Astrocyte (in vitro differentiated cells and primary cell): ENCODE measurements at regions not wholly inside any gene's neighbourhood (a gene's known extent, or its start where the extent isn't known, plus 50 kb on each side); places are given as distances from the start of the nearest gene placed in this dataset.
"Not testable (repeated sequence)": the region's sequence is repeated elsewhere in the genome, so short reads cannot be mapped to it uniquely, and the experiment has no call there.

Experiments
- DNase-seq: peaks from one replicate; pipeline ENCODE4 v3.0.0-alpha.2; 2010; ENCODE audit warnings: low read depth
- FAIRE-seq: peaks from 2 replicates; lab custom pipeline; 2011; peaks lifted over from hg19 to GRCh38; lab: Jason Lieb, UNC
- H2AFZ ChIP-seq: 2 replicates; pipeline ENCODE4 v1.6.0; 2012; ENCODE audit warnings: low read depth, low read length, inconsistent platforms
- H3K27ac ChIP-seq: 2 replicates; pipeline ENCODE4 v1.5.1; 2011; ENCODE audit warnings: low read depth, low read length, inconsistent platforms
- H3K27me3 ChIP-seq: 2 replicates; pipeline ENCODE4 v1.6.0; 2011; ENCODE audit warnings: low read length, inconsistent platforms; ENCODE audit not compliant: insufficient read depth
- H3K36me3 ChIP-seq: 2 replicates; pipeline ENCODE4 v1.5.1; 2011; ENCODE audit warnings: low read length, inconsistent platforms; ENCODE audit not compliant: insufficient read depth
- H3K4me1 ChIP-seq: 2 replicates; pipeline ENCODE4 v1.5.1; 2011; ENCODE audit warnings: low read length, inconsistent platforms; ENCODE audit not compliant: insufficient read depth
- H3K4me2 ChIP-seq: 2 replicates; pipeline ENCODE4 v1.6.0; 2012; ENCODE audit warnings: low read length, inconsistent platforms
- H3K4me3 ChIP-seq: 2 replicates; pipeline ENCODE4 v1.5.1; 2011; ENCODE audit warnings: low read depth, mild to moderate bottlenecking, low read length, inconsistent platforms; ENCODE audit not compliant: insufficient read depth
- H3K79me2 ChIP-seq: 2 replicates; pipeline ENCODE4 v1.6.0; 2012; ENCODE audit warnings: mild to moderate bottlenecking, low read length, inconsistent platforms; ENCODE audit not compliant: insufficient read depth
- H3K9ac ChIP-seq: 2 replicates; pipeline ENCODE4 v1.6.0; 2012; ENCODE audit warnings: mild to moderate bottlenecking, low read length, inconsistent platforms
- H3K9me3 ChIP-seq: 2 replicates; pipeline ENCODE4 v1.5.1; 2012; ENCODE audit warnings: low read depth, mild to moderate bottlenecking, low read length, inconsistent platforms; ENCODE audit not compliant: insufficient read depth
- H4K20me1 ChIP-seq: 2 replicates; pipeline ENCODE4 v1.6.0; 2012; ENCODE audit warnings: low read length, inconsistent platforms; ENCODE audit not compliant: insufficient read depth
- H3K27ac Mint-ChIP-seq: one replicate; pipeline ENCODE4 v1.8.0; 2021; ENCODE audit warnings: mild to moderate bottlenecking, mixed read lengths; ENCODE audit not compliant: unreplicated experiment
- H3K27me3 Mint-ChIP-seq: one replicate; pipeline ENCODE4 v1.8.0; 2021; ENCODE audit warnings: low read depth, mixed read lengths; ENCODE audit not compliant: unreplicated experiment
- H3K36me3 Mint-ChIP-seq: one replicate; pipeline ENCODE4 v1.8.0; 2021; ENCODE audit warnings: low read depth, mixed read lengths; ENCODE audit not compliant: unreplicated experiment
- H3K4me1 Mint-ChIP-seq: one replicate; pipeline ENCODE4 v1.8.0; 2021; ENCODE audit warnings: low read depth, mixed read lengths; ENCODE audit not compliant: unreplicated experiment
- H3K4me3 Mint-ChIP-seq: one replicate; pipeline ENCODE4 v1.8.0; 2021; ENCODE audit warnings: mild to moderate bottlenecking, moderate library complexity, mixed read lengths; ENCODE audit not compliant: unreplicated experiment
- H3K9me3 Mint-ChIP-seq: one replicate; pipeline ENCODE4 v1.8.0; 2021; ENCODE audit warnings: mild to moderate bottlenecking, mixed read lengths; ENCODE audit not compliant: unreplicated experiment
- CTCF ChIP-seq: IDR thresholded peaks from 2 replicates; pipeline ENCODE4 v1.5.1; 2011; ENCODE audit warnings: low read depth, mild to moderate bottlenecking, inconsistent platforms, low read length, moderate library complexity; ENCODE audit not compliant: insufficient read depth
- EZH2 ChIP-seq: IDR thresholded peaks from 2 replicates; pipeline ENCODE4 v1.6.1; 2012; ENCODE audit warnings: mild to moderate bottlenecking, low read length, inconsistent platforms; ENCODE audit not compliant: insufficient read depth

- H3K36me3 Mint-ChIP-seq: no peaks in the 10 kb centered on the region
- Histone ChIP-seq H3K79me2 (no peaks in the 10 kb centered on the region), H3K4me3 (no peak overlapping the region), H3K4me2 (no peak overlapping the region), H3K27ac (no peak overlapping the region), H3K36me3 (no peaks in the 10 kb centered on the region), H4K20me1 (no peaks in the 10 kb centered on the region), H3K9me3 (no peaks in the 10 kb centered on the region), H2AFZ (no peak overlapping the region), H3K4me1 (no peaks in the 10 kb centered on the region), H3K9ac (no peak overlapping the region), H3K27me3 (no peaks in the 10 kb centered on the region)
- no peak for TF ChIP-seq CTCF
- no peak for TF ChIP-seq EZH2
- H3K4me3 Mint-ChIP-seq: no peak overlapping the region
- FAIRE-seq (no peak), DNase-seq (no peak)
- peaks cover 2% of the 10 kb centered on the region for H3K9me3 Mint-ChIP-seq
- H3K4me1 Mint-ChIP-seq: no peaks in the 10 kb centered on the region
- no peaks in the 10 kb centered on the region for H3K27me3 Mint-ChIP-seq
- no peak overlapping the region for H3K27ac Mint-ChIP-seq
These were observed 736.7 kb upstream of the PITX2 start for GRCh38 chr4:111359602-111360001.

- no peak overlapping the region for H3K27ac Mint-ChIP-seq
- H3K4me2 ChIP-seq: no peak overlapping the region
- peaks cover 2% of the 10 kb centered on the region for H3K9me3 Mint-ChIP-seq
- DNase-seq (no peak), FAIRE-seq (no peak)
- H3K27me3 Mint-ChIP-seq: no peaks in the 10 kb centered on the region
- H3K4me1 Mint-ChIP-seq: no peaks in the 10 kb centered on the region
- no peak overlapping the region for H3K4me3 ChIP-seq
- no peaks in the 10 kb centered on the region for H3K36me3 ChIP-seq
- H4K20me1 ChIP-seq: no peaks in the 10 kb centered on the region
- H3K36me3 Mint-ChIP-seq: no peaks in the 10 kb centered on the region
- H2AFZ ChIP-seq: no peak overlapping the region
- no peak for TF ChIP-seq CTCF
- TF ChIP-seq EZH2: no peak
- H3K4me3 Mint-ChIP-seq: no peak overlapping the region
- H3K79me2 ChIP-seq: no peaks in the 10 kb centered on the region
- no peaks in the 10 kb centered on the region for H3K27me3 ChIP-seq
- no peaks in the 10 kb centered on the region for H3K9me3 ChIP-seq
- no peak overlapping the region for H3K9ac ChIP-seq
- no peaks in the 10 kb centered on the region for H3K4me1 ChIP-seq
- no peak overlapping the region for H3K27ac ChIP-seq
These were observed 738.0 kb upstream of the PITX2 start for GRCh38 chr4:111360906-111361305.

- no peak overlapping the region for H3K27ac Mint-ChIP-seq
- FAIRE-seq: no peak
- no peak overlapping the region for H3K4me3 ChIP-seq
- peak; percentile 19 for DNase-seq
- no peak overlapping the region for H3K9ac ChIP-seq
- H3K27me3 Mint-ChIP-seq: no peaks in the 10 kb centered on the region
- H2AFZ ChIP-seq: no peak overlapping the region
- H3K27me3 ChIP-seq: no peaks in the 10 kb centered on the region
- H3K4me1 Mint-ChIP-seq: no peaks in the 10 kb centered on the region
- H4K20me1 ChIP-seq: no peaks in the 10 kb centered on the region
- no peak overlapping the region for H3K27ac ChIP-seq
- no peak overlapping the region for H3K4me2 ChIP-seq
- no peaks in the 10 kb centered on the region for H3K36me3 ChIP-seq
- H3K4me3 Mint-ChIP-seq: no peak overlapping the region
- no peaks in the 10 kb centered on the region for H3K4me1 ChIP-seq
- peaks cover 2% of the 10 kb centered on the region for H3K9me3 Mint-ChIP-seq
- H3K36me3 Mint-ChIP-seq: no peaks in the 10 kb centered on the region
- H3K79me2 ChIP-seq: no peaks in the 10 kb centered on the region
- H3K9me3 ChIP-seq: no peaks in the 10 kb centered on the region
- no peak for TF ChIP-seq EZH2
- TF ChIP-seq CTCF: no peak
These were observed 740.1 kb upstream of the PITX2 start for GRCh38 chr4:111362941-111363361.

- not testable (repeated sequence) for H3K79me2 ChIP-seq, H4K20me1 ChIP-seq, H3K27ac Mint-ChIP-seq, H3K4me2 ChIP-seq, H2AFZ ChIP-seq, H3K36me3 ChIP-seq, H3K4me1 Mint-ChIP-seq, H3K27ac ChIP-seq, H3K9ac ChIP-seq, H3K4me3 ChIP-seq, H3K4me3 Mint-ChIP-seq, H3K9me3 ChIP-seq, H3K27me3 Mint-ChIP-seq, H3K36me3 Mint-ChIP-seq, H3K4me1 ChIP-seq, DNase-seq, FAIRE-seq, H3K27me3 ChIP-seq
- peaks cover 27% of the 10 kb centered on the region for H3K9me3 Mint-ChIP-seq
These were observed 755.0 kb upstream of the PITX2 start for GRCh38 chr4:111377880-111378279.
